GM23338 (cell line): ENCODE measurements at regions not wholly inside any gene's neighbourhood (a gene's known extent, or its start where the extent isn't known, plus 50 kb on each side); places are given as distances from the start of the nearest gene placed in this dataset.
A peak's percentile ranks its signal among the peaks of the same experiment; 100 is the strongest.

Experiments
- ATAC-seq: fragments of 200-7000 bp; cut with Tn5 transposase; 3 replicates; pipeline ENCODE4 v1.9.1; 2020
- DNase-seq: peaks from one replicate; pipeline ENCODE4 v3.0.0-alpha.2; 2015; ENCODE audit warnings: low spot score
- H2AFZ ChIP-seq: fragments of 200-600 bp; sonication (generic); 2 replicates; pipeline ENCODE4 v1.8.0; 2016; ENCODE audit warnings: antibody characterized with exemption, mild to moderate bottlenecking, moderate library complexity
- H3F3A ChIP-seq: fragments of 200-600 bp; sonication (generic); replicated peaks from 2 replicates; pipeline ENCODE4 v1.8.0; 2017; ENCODE audit warnings: antibody characterized with exemption, mixed run types, low read depth
- H3K27ac ChIP-seq: fragments of 200-600 bp; sonication (generic); 2 replicates; pipeline ENCODE4 v1.6.1; 2016; ENCODE audit warnings: low read depth
- H3K27me3 ChIP-seq: fragments of 200-600 bp; sonication (generic); 2 replicates; pipeline ENCODE4 v1.8.0; 2016; ENCODE audit warnings: mild to moderate bottlenecking, mixed run types, moderate library complexity; ENCODE audit not compliant: insufficient read depth
- H3K36me3 ChIP-seq: fragments of 200-600 bp; sonication (generic); 2 replicates; pipeline ENCODE4 v1.8.0; 2016; ENCODE audit warnings: mild to moderate bottlenecking; ENCODE audit not compliant: insufficient read depth
- H3K4me1 ChIP-seq: fragments of 200-600 bp; sonication (generic); 2 replicates; pipeline ENCODE4 v1.8.0; 2016; ENCODE audit warnings: mild to moderate bottlenecking, moderate library complexity; ENCODE audit not compliant: insufficient read depth
- H3K4me2 ChIP-seq: fragments of 200-600 bp; sonication (generic); 2 replicates; pipeline ENCODE4 v1.7.1; 2017; ENCODE audit warnings: mixed run types
- H3K4me3 ChIP-seq: fragments of 200-600 bp; sonication (generic); 2 replicates; pipeline ENCODE4 v1.6.1; 2016; ENCODE audit warnings: mixed run types
- H3K79me2 ChIP-seq: fragments of 200-600 bp; sonication (generic); replicated peaks from 2 replicates; pipeline ENCODE4 v1.8.0; 2017; ENCODE audit warnings: mild to moderate bottlenecking; ENCODE audit not compliant: insufficient read depth
- H3K9me2 ChIP-seq: fragments of 200-600 bp; sonication (generic); 2 replicates; pipeline ENCODE4 v1.8.0; 2017; ENCODE audit not compliant: insufficient read depth
- H4K20me1 ChIP-seq: fragments of 200-600 bp; sonication (generic); replicated peaks from 2 replicates; pipeline ENCODE4 v1.8.0; 2017; ENCODE audit warnings: mild to moderate bottlenecking; ENCODE audit not compliant: insufficient read depth
- H3K27ac Mint-ChIP-seq: 2 replicates; pipeline ENCODE4 v1.8.0; 2020; ENCODE audit warnings: inconsistent platforms, mild to moderate bottlenecking, moderate library complexity, mixed read lengths
- H3K27me3 Mint-ChIP-seq: 3 replicates; pipeline ENCODE4 v1.8.0; 2022; ENCODE audit warnings: low read depth, mild to moderate bottlenecking, moderate library complexity, mixed read lengths, inconsistent platforms; ENCODE audit not compliant: insufficient read depth, poor library complexity
- H3K36me3 Mint-ChIP-seq: 3 replicates; pipeline ENCODE4 v1.8.0; 2021; ENCODE audit warnings: low read depth, mild to moderate bottlenecking, inconsistent platforms, moderate library complexity, mixed read lengths
- H3K4me1 Mint-ChIP-seq: 3 replicates; pipeline ENCODE4 v1.8.0; 2020; ENCODE audit warnings: mild to moderate bottlenecking, inconsistent platforms, mixed read lengths
- H3K4me3 Mint-ChIP-seq: 3 replicates; pipeline ENCODE4 v1.8.0; 2021; ENCODE audit warnings: moderate library complexity, mild to moderate bottlenecking, inconsistent platforms, mixed read lengths
- H3K9me3 Mint-ChIP-seq: 3 replicates; pipeline ENCODE4 v1.8.0; 2020; ENCODE audit warnings: moderate library complexity, mild to moderate bottlenecking, inconsistent platforms, mixed read lengths
- EZH2phosphoT487 ChIP-seq: fragments of 200-600 bp; sonication (generic); IDR thresholded peaks from one replicate; pipeline ENCODE4 v1.8.1; 2018; ENCODE audit warnings: antibody characterized with exemption; ENCODE audit not compliant: unreplicated experiment
- JUNB ChIP-seq: IDR thresholded peaks from one replicate; pipeline ENCODE4 v1.6.1; 2016; ENCODE audit warnings: antibody characterized with exemption; ENCODE audit not compliant: unreplicated experiment
- NANOG ChIP-seq: IDR thresholded peaks from 2 replicates; pipeline ENCODE4 v1.6.1; 2016; ENCODE audit warnings: antibody characterized with exemption, borderline replicate concordance
- REST ChIP-seq: IDR thresholded peaks from one replicate; pipeline ENCODE4 v1.6.1; 2018; ENCODE audit warnings: antibody characterized with exemption; ENCODE audit not compliant: unreplicated experiment
- STAT1 ChIP-seq: IDR thresholded peaks from one replicate; pipeline ENCODE4 v1.6.1; 2016; ENCODE audit warnings: antibody characterized with exemption; ENCODE audit not compliant: unreplicated experiment
- ZNF114 ChIP-seq: fragments of 250-450 bp; sonication (Bioruptor Pico); IDR thresholded peaks from 2 replicates; pipeline ENCODE4 v1.5.0; 2020; ENCODE audit warnings: mild to moderate bottlenecking, moderate library complexity
- ZNF331 ChIP-seq: fragments of 250-450 bp; sonication (Bioruptor Pico); IDR thresholded peaks from 2 replicates; pipeline ENCODE4 v1.5.0; 2020; ENCODE audit warnings: low read depth, mild to moderate bottlenecking, moderate library complexity
- ZNF462 ChIP-seq: fragments of 250-450 bp; sonication (Bioruptor Pico); IDR thresholded peaks from 2 replicates; pipeline ENCODE4 v1.5.0; 2020; ENCODE audit warnings: mild to moderate bottlenecking, moderate library complexity
- TF ChIP-seq, protein P1 (sequence below): IDR thresholded peaks from 2 replicates; pipeline ENCODE4 v1.6.1; 2016; ENCODE audit warnings: antibody characterized with exemption

GRCh38 chr4:177778623-177779022, 336.4 kb upstream of the AGA start (continued):
- TF ChIP-seq REST (no peak), ZNF114 (CRISPR knock-in tag) (no peak), ZNF331 (CRISPR knock-in tag) (no peak), JUNB (no peak)
- TF ChIP-seq, protein P1, sequence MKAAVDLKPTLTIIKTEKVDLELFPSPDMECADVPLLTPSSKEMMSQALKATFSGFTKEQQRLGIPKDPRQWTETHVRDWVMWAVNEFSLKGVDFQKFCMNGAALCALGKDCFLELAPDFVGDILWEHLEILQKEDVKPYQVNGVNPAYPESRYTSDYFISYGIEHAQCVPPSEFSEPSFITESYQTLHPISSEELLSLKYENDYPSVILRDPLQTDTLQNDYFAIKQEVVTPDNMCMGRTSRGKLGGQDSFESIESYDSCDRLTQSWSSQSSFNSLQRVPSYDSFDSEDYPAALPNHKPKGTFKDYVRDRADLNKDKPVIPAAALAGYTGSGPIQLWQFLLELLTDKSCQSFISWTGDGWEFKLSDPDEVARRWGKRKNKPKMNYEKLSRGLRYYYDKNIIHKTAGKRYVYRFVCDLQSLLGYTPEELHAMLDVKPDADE: no peak

DNA sequence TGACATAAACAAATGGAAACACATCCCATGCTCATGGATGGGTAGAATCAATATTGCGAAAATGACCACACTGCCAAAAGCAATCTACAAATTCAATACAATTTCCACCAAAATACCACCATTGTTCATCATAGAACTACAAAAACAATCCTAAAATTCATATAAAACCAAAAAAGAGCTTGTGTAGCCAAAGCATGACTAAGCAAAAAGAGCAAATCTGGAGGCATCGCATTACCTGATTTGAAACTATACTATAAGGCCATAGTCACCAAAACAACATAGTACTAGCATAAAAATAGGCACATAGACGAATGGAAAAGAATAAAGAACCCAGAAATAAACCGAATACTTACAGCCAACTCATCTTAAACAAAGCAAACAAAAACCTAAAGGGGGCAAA, 342.8 kb upstream of the AGA start:
- DNase-seq (no peak), ATAC-seq (no peak)
- no peaks in the 10 kb centered on the region for H4K20me1 ChIP-seq
- H3K4me1 ChIP-seq: no peaks in the 10 kb centered on the region
- H3K27me3 Mint-ChIP-seq: no peaks in the 10 kb centered on the region
- no peak overlapping the region for H3K4me2 ChIP-seq
- H3K36me3 Mint-ChIP-seq: peaks cover 5% of the 10 kb centered on the region; the same call in 1 of the 3 replicates
- H2AFZ ChIP-seq: 0 out of 2 replicates have a peak overlapping the region, but pooled peaks have one; percentile 6
- H3K79me2 ChIP-seq: no peaks in the 10 kb centered on the region
- H3F3A ChIP-seq: no peaks in the 10 kb centered on the region
- H3K4me3 Mint-ChIP-seq: no peak overlapping the region
- peak overlapping the region; percentile 63; the same call in 1 of the 2 replicates for H3K27ac Mint-ChIP-seq
- no peaks in the 10 kb centered on the region for H3K36me3 ChIP-seq
- H3K4me1 Mint-ChIP-seq: no peaks in the 10 kb centered on the region
- H3K27ac ChIP-seq: no peak overlapping the region
- H3K27me3 ChIP-seq: no peaks in the 10 kb centered on the region
- H3K9me3 Mint-ChIP-seq: peaks cover 3% of the 10 kb centered on the region; the same call in 1 of the 3 replicates
- no peak overlapping the region for H3K4me3 ChIP-seq
- H3K9me2 ChIP-seq: no peaks in the 10 kb centered on the region; the same call in 1 of the 2 replicates
- TF ChIP-seq NANOG (no peak), ZNF462 (CRISPR knock-in tag) (no peak), REST (no peak), STAT1 (no peak), EZH2phosphoT487 (no peak), ZNF114 (CRISPR knock-in tag) (no peak)
